Activated CD8-positive, alpha-beta memory T cell treated with anti-CD3 and anti-CD28 coated beads for 36 hours (primary cell): ENCODE measurements at regions not wholly inside any gene's neighbourhood (a gene's known extent, or its start where the extent isn't known, plus 50 kb on each side); places are given as distances from the start of the nearest gene placed in this dataset.
"Not testable (repeated sequence)": the region's sequence is repeated elsewhere in the genome, so short reads cannot be mapped to it uniquely, and the experiment has no call there.

ENCODE experiments used
- CTCF ChIA-PET: fragments of 350-600 bp; sonication (Branson Sonifier 250); formaldehyde crosslinking; loops from one replicate; lab custom pipeline; 2021; ENCODE audit warnings: antibody characterized with exemption; lab: Charles Lee
- POLR2A ChIA-PET: fragments of 350-600 bp; sonication (Branson Sonifier 250); formaldehyde crosslinking; loops from one replicate; lab custom pipeline; 2021; ENCODE audit warnings: antibody characterized with exemption; lab: Charles Lee

GRCh38 chr6:144786825-144787224, 501.7 kb downstream of the UTRN start:
- CTCF ChIA-PET = interaction anchor here (0.7 kb wide), 1 partner anchor 216 kb away, joined by 3 read pairs; no protein-coding TSS in a partner anchor
- POLR2A ChIA-PET = no interaction called here

GRCh38 chr6:144793744-144794143, 508.6 kb downstream of the UTRN start:
- CTCF ChIA-PET = no interaction called here
- POLR2A ChIA-PET = no interaction called here

- CTCF ChIA-PET, POLR2A ChIA-PET: not testable (repeated sequence)
These were observed 509.9 kb downstream of the UTRN start for GRCh38 chr6:144795022-144795421.

- POLR2A ChIA-PET = no interaction called here
- CTCF ChIA-PET = no interaction called here
These were observed 510.9 kb downstream of the UTRN start for GRCh38 chr6:144796070-144796469.

GRCh38 chr6:144797881-144798589, 512.9 kb downstream of the UTRN start:
- ChIA-PET CTCF (no interaction called here), POLR2A (no interaction called here)

GRCh38 chr6:144804246-144804790, 519.2 kb downstream of the UTRN start:
- CTCF ChIA-PET = no interaction called here
- POLR2A ChIA-PET = no interaction called here

- ChIA-PET CTCF (no interaction called here), POLR2A (no interaction called here)
These were observed 519.9 kb downstream of the UTRN start for GRCh38 chr6:144805049-144805448.

- POLR2A ChIA-PET = no interaction called here
- CTCF ChIA-PET = no interaction called here
These were observed 521.1 kb downstream of the UTRN start for GRCh38 chr6:144806222-144806621.

- POLR2A ChIA-PET = no interaction called here
- CTCF ChIA-PET = interaction anchor here (1.1 kb wide), 1 partner anchor 26 kb away, joined by 3 read pairs; no protein-coding TSS in a partner anchor
These were observed 524.0 kb downstream of the UTRN start for GRCh38 chr6:144809120-144809519.

- POLR2A ChIA-PET = no interaction called here
- CTCF ChIA-PET = no interaction called here
These were observed 524.8 kb downstream of the UTRN start for GRCh38 chr6:144809969-144810368.

GRCh38 chr6:144811140-144811539, 526.0 kb downstream of the UTRN start:
- POLR2A ChIA-PET = no interaction called here
- CTCF ChIA-PET = no interaction called here

GRCh38 chr6:144816936-144817335, 531.8 kb downstream of the UTRN start:
- POLR2A ChIA-PET = no interaction called here
- CTCF ChIA-PET = no interaction called here

- CTCF ChIA-PET = interaction anchor here (0.6 kb wide), 1 partner anchor 104 kb away, joined by 3 read pairs; no protein-coding TSS in a partner anchor
- POLR2A ChIA-PET = no interaction called here
These were observed 535.1 kb downstream of the UTRN start for GRCh38 chr6:144820270-144820669.

GRCh38 chr6:144823131-144823530, 538.0 kb downstream of the UTRN start:
- POLR2A ChIA-PET = no interaction called here
- CTCF ChIA-PET = no interaction called here

- ChIA-PET POLR2A (no interaction called here), CTCF (no interaction called here)
These were observed 538.9 kb downstream of the UTRN start for GRCh38 chr6:144824018-144824417.

- ChIA-PET CTCF (no interaction called here), POLR2A (no interaction called here)
These were observed 549.4 kb downstream of the UTRN start for GRCh38 chr6:144834426-144835038.

- POLR2A ChIA-PET = no interaction called here
- CTCF ChIA-PET = no interaction called here
These were observed 550.3 kb downstream of the UTRN start for GRCh38 chr6:144835322-144835973.

- ChIA-PET POLR2A (no interaction called here), CTCF (no interaction called here)
These were observed 555.5 kb downstream of the UTRN start for GRCh38 chr6:144840619-144841018.

GRCh38 chr6:144843701-144844100, 558.6 kb downstream of the UTRN start:
- ChIA-PET POLR2A (no interaction called here), CTCF (no interaction called here)

- ChIA-PET CTCF (no interaction called here), POLR2A (no interaction called here)
These were observed 559.5 kb downstream of the UTRN start for GRCh38 chr6:144844596-144844995.
